LNCaP clone FGC (cell line): ENCODE measurements at regions not wholly inside any gene's neighbourhood (a gene's known extent, or its start where the extent isn't known, plus 50 kb on each side); places are given as distances from the start of the nearest gene placed in this dataset.

ENCODE experiments used
- DNase-seq: peaks from one replicate; pipeline ENCODE4 v3.0.0-alpha.2; 2011; ENCODE audit warnings: low read depth
- H3K4me3 ChIP-seq: 2 replicates; pipeline ENCODE4 v1.5.1; 2011; ENCODE audit warnings: mild to moderate bottlenecking, low read depth, low read length, control low read depth
- TF ChIP-seq, protein P1 (sequence below): IDR thresholded peaks from 2 replicates; pipeline ENCODE4 v1.5.1; 2012; ENCODE audit warnings: mild to moderate bottlenecking; ENCODE audit not compliant: control insufficient read depth, insufficient read depth; ENCODE audit errors: extremely low read depth

DNA sequence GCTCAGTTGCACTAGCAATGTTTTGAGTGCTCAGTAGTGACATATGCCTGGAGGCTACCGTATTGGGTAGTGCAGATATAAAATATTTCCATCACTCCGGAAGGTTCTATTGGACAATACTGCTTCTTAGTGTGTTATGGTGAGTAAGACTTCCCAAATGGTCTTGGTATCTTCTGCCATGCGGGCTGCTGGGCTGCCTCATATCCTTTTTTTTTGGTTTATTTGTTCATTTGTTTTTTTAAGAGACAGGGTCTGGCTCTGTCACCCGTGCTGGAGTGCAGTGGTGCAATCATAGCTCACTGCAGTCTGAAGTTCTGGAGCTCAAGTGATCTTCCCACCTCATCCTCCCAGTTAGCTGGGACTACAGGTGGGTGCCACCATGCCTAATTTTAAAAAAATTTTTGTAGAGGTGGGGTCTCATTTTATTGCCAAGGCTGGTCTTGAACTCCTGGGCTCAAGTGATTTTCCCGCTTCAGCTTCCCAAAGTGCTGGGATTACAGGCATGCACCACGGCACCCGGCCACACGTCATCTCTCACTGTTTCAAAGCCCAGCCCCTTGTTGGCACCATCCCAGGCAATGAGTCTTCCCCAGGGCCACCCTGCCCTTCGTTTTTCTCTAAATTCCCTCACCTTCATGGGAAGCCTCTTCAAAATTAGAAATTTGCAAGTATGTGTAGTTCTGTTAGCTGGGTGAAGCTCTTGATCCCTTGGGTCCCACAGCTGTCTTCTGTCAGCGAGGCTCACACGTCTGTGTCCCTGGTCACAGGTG lies 111.0 kb upstream of the KLF14 start:
- TF ChIP-seq, protein P1, sequence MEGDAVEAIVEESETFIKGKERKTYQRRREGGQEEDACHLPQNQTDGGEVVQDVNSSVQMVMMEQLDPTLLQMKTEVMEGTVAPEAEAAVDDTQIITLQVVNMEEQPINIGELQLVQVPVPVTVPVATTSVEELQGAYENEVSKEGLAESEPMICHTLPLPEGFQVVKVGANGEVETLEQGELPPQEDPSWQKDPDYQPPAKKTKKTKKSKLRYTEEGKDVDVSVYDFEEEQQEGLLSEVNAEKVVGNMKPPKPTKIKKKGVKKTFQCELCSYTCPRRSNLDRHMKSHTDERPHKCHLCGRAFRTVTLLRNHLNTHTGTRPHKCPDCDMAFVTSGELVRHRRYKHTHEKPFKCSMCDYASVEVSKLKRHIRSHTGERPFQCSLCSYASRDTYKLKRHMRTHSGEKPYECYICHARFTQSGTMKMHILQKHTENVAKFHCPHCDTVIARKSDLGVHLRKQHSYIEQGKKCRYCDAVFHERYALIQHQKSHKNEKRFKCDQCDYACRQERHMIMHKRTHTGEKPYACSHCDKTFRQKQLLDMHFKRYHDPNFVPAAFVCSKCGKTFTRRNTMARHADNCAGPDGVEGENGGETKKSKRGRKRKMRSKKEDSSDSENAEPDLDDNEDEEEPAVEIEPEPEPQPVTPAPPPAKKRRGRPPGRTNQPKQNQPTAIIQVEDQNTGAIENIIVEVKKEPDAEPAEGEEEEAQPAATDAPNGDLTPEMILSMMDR: no peak
- H3K4me3 ChIP-seq: no peak overlapping the region
- no peak for DNase-seq

DNA sequence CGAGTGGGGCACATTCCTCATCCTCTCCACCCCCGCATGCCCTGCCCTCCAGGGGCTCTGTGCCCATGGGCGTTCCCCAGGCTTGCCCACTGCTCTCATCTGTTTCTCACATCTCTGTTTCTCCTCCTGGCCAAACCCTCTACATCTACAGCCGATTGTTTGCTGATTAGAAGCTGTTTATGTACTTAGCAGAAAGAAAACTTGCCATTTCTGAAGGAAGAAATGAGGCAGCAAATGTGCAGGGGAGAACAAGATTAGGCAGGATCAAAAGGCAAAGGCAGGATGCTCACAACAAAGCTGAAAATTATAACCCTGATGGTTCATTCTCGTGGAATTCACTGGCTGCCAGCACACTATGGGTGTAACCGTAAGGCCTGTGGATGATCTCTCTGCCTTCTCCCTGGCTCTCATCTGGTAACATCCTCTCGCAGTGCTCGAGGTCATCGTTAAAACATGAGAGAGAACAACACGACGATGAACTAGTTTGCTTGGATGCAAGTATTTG lies 111.6 kb upstream of the KLF14 start:
- TF ChIP-seq, protein P1: no peak
- no peak overlapping the region for H3K4me3 ChIP-seq
- no peak for DNase-seq

DNA sequence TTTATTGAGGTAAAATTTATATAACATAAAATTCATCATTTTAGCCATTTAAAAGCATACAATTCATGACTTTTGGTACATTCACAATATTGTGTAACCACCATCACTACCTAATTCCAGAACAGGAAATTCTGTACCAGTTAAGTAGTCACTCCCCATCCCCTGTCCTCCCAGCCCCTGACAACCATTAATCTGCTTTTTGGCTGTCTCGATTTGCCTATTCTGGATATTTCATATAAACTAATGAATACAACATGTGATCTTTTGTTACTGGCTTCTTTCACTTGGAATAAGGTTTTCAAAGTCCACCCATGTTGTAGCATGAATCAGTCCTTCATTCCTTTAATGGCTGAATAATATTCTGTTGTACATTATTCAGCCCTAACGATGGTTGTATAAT lies 115.6 kb upstream of the KLF14 start:
- no peak overlapping the region for H3K4me3 ChIP-seq
- TF ChIP-seq, protein P1: no peak
- DNase-seq: no peak

DNA sequence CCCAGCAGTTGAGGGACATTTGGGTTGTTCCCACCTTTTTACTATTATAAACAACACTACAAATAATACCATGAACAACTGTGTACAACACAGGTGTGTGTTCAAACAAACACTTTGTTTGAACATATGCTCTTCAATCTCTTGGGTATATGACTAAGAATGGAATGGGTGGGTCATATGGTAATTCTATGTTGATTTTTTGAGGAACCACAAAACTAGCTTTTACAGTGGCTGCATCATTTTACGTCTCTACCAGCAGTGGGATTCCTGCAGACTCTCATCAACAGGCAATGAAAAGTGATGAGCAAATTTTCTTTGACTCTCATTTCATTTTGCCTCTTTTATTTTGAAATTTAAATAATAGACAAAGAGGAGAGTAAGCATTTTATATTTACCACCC lies 116.9 kb upstream of the KLF14 start:
- DNase-seq: no peak
- TF ChIP-seq, protein P1: no peak
- H3K4me3 ChIP-seq: no peak overlapping the region

DNA sequence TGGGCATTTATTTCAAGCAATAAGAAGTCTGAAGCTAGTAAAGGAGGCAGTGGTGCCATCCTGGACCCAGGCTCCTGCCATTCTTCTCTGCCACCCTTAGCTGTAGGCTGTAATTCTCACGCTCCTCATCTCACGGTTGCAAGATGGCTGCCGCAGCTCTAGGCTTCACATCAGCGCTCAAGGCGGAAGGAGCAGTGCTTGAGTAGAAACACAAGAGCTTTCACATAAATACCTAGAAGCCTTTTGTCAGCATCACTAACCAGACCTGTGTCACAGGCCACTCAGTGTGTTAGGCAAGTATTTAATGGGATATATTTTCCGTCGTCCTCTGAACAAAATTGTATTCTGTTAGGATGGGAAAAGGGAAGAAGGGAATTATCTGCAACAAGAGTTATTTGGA lies 118.9 kb upstream of the KLF14 start:
- DNase-seq: no peak
- H3K4me3 ChIP-seq: no peak overlapping the region
- TF ChIP-seq, protein P1: no peak

DNA sequence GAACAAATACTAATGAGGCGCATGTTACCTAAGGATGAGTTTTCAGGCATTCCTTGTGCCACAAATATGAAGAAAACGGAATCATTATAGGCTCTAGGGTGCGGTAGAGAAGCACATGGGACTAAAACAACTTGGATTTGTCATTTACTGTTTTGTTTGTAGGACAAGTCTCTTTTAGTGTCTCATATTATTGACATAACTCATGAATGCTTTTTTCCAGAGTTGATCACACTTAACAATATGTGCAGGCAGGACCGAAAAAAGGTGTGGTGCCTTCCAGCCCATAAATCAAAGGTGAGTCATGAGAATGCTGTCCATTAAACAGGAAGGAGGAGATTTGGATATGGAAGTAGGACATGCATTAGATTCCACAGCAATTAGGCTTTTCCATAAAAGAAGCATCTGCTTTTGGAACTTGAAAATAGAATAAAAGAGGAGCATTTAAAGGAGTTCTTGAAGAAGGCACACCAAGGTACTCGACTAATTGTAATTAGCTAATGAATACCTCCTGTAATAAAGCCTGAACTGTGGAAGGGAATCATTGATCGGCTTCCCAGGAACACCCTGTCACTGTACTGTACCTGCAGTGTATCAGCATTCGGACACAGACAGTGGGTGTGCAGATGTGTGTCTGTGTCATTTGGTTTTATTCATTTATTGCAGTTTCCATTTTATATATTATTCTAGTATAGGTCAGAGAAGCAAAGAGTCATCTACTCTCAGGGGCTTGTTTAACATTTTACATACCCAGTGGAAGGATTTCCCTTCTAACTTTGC lies 119.7 kb upstream of the KLF14 start:
- TF ChIP-seq, protein P1: no peak
- no peak for DNase-seq
- no peak overlapping the region for H3K4me3 ChIP-seq
